ENCODE measurements at regions not wholly inside any gene's neighbourhood (a gene's known extent, or its start where the extent isn't known, plus 50 kb on each side); places are given as distances from the start of the nearest gene placed in this dataset.
"Not testable (repeated sequence)": the region's sequence is repeated elsewhere in the genome, so short reads cannot be mapped to it uniquely, and the experiment has no call there.

DNA sequence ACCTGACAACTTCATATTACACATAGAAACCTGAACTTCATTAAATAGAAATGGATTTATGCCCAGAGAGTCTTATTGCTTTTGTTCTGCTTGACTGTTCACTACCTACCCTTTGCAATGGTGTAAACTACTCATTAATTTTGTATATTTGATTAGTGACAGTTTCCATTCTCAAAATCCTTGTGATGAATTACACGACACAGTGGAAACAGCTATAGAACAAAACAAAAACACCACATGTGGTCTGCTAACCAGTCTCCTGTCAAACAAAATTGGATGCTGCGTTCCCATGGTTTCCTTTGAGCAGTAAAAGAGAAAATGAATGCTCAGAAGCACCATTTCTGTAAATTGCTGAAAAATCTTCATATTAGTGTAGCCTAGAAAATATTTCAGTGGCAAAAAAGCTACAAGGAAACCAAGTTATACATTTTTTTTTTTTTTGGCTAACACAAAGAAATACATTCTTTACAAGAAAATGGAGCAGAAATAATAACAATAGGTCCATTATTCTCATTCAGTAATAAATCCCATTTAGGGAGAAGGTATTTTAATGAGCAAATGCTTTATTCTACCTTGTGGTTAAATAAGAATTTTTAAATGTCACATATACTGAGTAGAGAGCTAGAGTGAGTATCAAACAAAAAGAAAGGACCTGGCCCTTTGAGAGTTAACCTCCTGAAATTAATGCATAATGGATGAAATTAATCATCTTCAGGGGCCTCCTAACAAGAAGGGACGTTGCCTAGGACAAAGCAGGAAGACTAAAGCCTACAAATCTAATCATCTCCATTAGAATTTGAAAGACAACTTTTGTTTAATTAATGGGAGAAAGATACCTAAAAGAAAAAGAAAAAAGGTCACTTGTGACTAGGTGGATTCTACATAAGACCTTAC lies 355.1 kb upstream of the ZC3H15 start:
- Mint-ChIP-seq H3K27me3 (ENCODE audit: low read depth) (no peaks in the 10 kb centered on the region), H3K9me3 (no peaks in the 10 kb centered on the region), H3K27ac (no peak overlapping the region), H3K4me3 (no peak overlapping the region), H3K36me3 (ENCODE audit: low read depth) (no peaks in the 10 kb centered on the region), H3K4me1 (ENCODE audit: low read depth) (no peaks in the 10 kb centered on the region)

DNA sequence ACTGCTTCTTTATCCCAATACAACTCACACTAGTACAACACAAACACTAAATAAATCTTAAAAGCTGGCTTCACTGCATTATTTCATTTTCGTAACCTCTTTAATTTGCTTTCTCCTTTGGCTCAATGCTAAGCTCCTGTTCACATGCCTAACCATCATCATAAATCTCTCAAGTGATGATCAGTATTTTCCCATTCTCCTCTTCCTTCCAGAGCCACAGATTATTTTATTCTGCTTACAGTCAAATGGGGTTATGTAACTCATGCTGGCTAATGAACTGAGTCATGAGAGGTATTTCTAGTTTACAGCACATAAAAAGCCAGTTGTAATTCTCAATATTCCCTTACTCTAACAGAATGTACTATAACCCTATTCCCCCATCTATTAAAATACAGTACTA lies 350.4 kb upstream of the ZC3H15 start:
- no peak overlapping the region for H3K27ac Mint-ChIP-seq

GRCh38 chr2:186136860-186137259 lies 349.2 kb upstream of the ZC3H15 start:
- Mint-ChIP-seq H3K27me3 (ENCODE audit: low read depth) (no peaks in the 10 kb centered on the region), H3K27ac (no peak overlapping the region), H3K36me3 (ENCODE audit: low read depth) (no peaks in the 10 kb centered on the region)

More for the DNA sequence above, 350.4 kb upstream of the ZC3H15 start:
- no peaks in the 10 kb centered on the region for H3K36me3 Mint-ChIP-seq (ENCODE audit: low read depth)
- H3K4me1 Mint-ChIP-seq (ENCODE audit: low read depth) = no peaks in the 10 kb centered on the region
- H3K4me3 Mint-ChIP-seq = no peak overlapping the region
- H3K9me3 Mint-ChIP-seq = no peaks in the 10 kb centered on the region
- no peaks in the 10 kb centered on the region for H3K27me3 Mint-ChIP-seq (ENCODE audit: low read depth)

GRCh38 chr2:186138845-186139244 lies 347.2 kb upstream of the ZC3H15 start:
- H3K27me3 Mint-ChIP-seq (ENCODE audit: low read depth) = no peaks in the 10 kb centered on the region
- H3K9me3 Mint-ChIP-seq = no peaks in the 10 kb centered on the region
- H3K4me1 Mint-ChIP-seq (ENCODE audit: low read depth) = no peaks in the 10 kb centered on the region
- H3K36me3 Mint-ChIP-seq (ENCODE audit: low read depth) = no peaks in the 10 kb centered on the region
- H3K27ac Mint-ChIP-seq = no peak overlapping the region
- no peak overlapping the region for H3K4me3 Mint-ChIP-seq

More at GRCh38 chr2:186136860-186137259, 349.2 kb upstream of the ZC3H15 start:
- no peaks in the 10 kb centered on the region for H3K4me1 Mint-ChIP-seq (ENCODE audit: low read depth)
- H3K9me3 Mint-ChIP-seq = no peaks in the 10 kb centered on the region
- H3K4me3 Mint-ChIP-seq = no peak overlapping the region

DNA sequence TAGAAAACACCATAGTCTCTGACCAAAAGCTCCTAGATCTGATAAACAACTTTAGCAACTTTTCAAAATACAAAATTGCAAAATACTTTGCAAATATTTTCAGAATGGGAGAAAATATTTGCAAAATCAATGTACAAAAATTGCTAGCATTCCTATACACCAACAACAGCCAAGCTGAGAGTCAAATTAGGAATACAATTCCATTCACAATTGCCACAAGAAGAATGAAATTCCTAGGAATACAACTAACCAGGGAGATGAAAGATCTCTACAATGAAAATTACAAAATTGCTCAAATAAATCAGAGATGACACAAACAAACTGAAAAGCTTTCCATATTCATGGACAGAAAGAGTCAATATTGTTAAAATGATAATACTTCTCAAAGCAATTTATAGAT lies 327.0 kb upstream of the ZC3H15 start:
- Mint-ChIP-seq H3K4me3 (no peak overlapping the region), H3K27me3 (ENCODE audit: low read depth) (no peaks in the 10 kb centered on the region), H3K9me3 (peaks cover 20% of the 10 kb centered on the region), H3K36me3 (ENCODE audit: low read depth) (no peaks in the 10 kb centered on the region), H3K4me1 (ENCODE audit: low read depth) (no peaks in the 10 kb centered on the region), H3K27ac (no peak overlapping the region)

GRCh38 chr2:186164325-186164724 lies 321.7 kb upstream of the ZC3H15 start:
- no peaks in the 10 kb centered on the region for H3K27me3 Mint-ChIP-seq (ENCODE audit: low read depth)
- H3K4me3 Mint-ChIP-seq = no peak overlapping the region
- H3K9me3 Mint-ChIP-seq = peaks cover 8% of the 10 kb centered on the region
- H3K36me3 Mint-ChIP-seq (ENCODE audit: low read depth) = no peaks in the 10 kb centered on the region
- no peak overlapping the region for H3K27ac Mint-ChIP-seq
- no peaks in the 10 kb centered on the region for H3K4me1 Mint-ChIP-seq (ENCODE audit: low read depth)

GRCh38 chr2:186170693-186171092 lies 315.4 kb upstream of the ZC3H15 start:
- Mint-ChIP-seq H3K4me1 (ENCODE audit: low read depth) (no peaks in the 10 kb centered on the region), H3K27me3 (ENCODE audit: low read depth) (no peaks in the 10 kb centered on the region)

GRCh38 chr2:186181625-186182024 lies 304.4 kb upstream of the ZC3H15 start:
- H3K4me3 Mint-ChIP-seq = no peak overlapping the region
- no peak overlapping the region for H3K27ac Mint-ChIP-seq
- no peaks in the 10 kb centered on the region for H3K36me3 Mint-ChIP-seq (ENCODE audit: low read depth)
- no peaks in the 10 kb centered on the region for H3K27me3 Mint-ChIP-seq (ENCODE audit: low read depth)
- no peaks in the 10 kb centered on the region for H3K9me3 Mint-ChIP-seq
- H3K4me1 Mint-ChIP-seq (ENCODE audit: low read depth) = no peaks in the 10 kb centered on the region

More at GRCh38 chr2:186170693-186171092, 315.4 kb upstream of the ZC3H15 start:
- no peak overlapping the region for H3K4me3 Mint-ChIP-seq
- no peak overlapping the region for H3K27ac Mint-ChIP-seq
- no peaks in the 10 kb centered on the region for H3K9me3 Mint-ChIP-seq
- no peaks in the 10 kb centered on the region for H3K36me3 Mint-ChIP-seq (ENCODE audit: low read depth)

DNA sequence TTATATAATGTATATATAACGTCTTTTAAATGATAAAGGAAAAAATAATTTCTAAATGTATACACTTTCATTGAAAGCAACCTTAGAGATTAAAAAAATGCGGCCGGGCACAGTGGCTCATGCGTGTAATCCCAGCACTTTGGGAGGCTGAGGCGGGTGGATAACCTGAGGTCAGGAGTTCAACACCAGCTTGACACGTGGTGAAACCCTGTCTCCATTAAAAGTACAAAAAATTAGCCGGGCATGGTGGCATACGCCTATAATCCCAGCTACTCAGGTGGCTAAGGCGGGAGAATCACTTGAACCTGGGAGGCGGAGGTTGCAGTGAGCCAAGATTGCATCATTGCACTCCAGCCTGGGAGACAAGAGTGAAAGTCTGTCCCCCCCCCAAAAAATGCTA lies 303.7 kb upstream of the ZC3H15 start:
- not testable (repeated sequence) for H3K27me3 Mint-ChIP-seq (ENCODE audit: low read depth); H3K36me3 Mint-ChIP-seq (ENCODE audit: low read depth); H3K27ac Mint-ChIP-seq; H3K9me3 Mint-ChIP-seq; H3K4me1 Mint-ChIP-seq (ENCODE audit: low read depth); H3K4me3 Mint-ChIP-seq

DNA sequence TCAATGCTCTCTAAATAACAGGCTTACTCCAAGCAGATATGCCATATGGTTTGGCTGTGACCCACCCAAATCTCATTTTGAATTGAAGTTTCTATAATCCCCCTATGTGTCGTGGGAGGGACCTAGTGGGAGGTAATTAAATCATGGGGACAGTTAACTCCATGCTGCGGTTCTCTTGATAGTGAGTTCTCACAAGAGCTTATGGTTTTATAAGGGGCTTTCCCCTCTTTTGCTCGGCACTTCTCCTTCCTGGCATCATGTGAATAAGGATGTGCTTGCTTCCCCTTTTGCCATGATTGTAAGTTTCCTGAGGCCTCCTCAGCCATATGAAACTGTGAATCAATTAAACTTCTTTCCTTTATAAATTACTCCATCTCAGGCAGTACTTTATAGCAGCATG lies 302.7 kb upstream of the ZC3H15 start:
- Mint-ChIP-seq H3K36me3 (ENCODE audit: low read depth) (no peaks in the 10 kb centered on the region), H3K4me3 (no peak overlapping the region), H3K9me3 (no peaks in the 10 kb centered on the region), H3K4me1 (ENCODE audit: low read depth) (no peaks in the 10 kb centered on the region), H3K27ac (no peak overlapping the region), H3K27me3 (ENCODE audit: low read depth) (no peaks in the 10 kb centered on the region)

DNA sequence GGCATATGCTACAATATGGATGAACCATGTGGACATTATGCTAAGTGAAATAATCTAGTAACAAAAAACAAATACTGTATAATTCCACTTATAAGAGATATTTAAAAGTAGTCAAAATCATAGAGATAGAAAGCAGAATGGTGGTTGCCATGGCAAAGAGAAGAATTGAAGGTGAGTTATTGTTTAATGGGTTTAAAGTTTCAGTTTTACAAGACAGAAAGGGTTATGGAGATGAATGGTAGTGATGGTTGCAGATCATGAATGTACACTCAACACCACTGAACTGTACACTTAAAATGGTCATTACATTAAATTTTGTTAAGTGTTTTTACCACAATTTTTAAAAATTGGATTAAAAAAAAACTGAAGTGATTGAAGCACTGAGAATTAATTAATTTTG lies 298.2 kb upstream of the ZC3H15 start:
- Mint-ChIP-seq H3K36me3 (ENCODE audit: low read depth) (no peaks in the 10 kb centered on the region), H3K27me3 (ENCODE audit: low read depth) (no peaks in the 10 kb centered on the region)

DNA sequence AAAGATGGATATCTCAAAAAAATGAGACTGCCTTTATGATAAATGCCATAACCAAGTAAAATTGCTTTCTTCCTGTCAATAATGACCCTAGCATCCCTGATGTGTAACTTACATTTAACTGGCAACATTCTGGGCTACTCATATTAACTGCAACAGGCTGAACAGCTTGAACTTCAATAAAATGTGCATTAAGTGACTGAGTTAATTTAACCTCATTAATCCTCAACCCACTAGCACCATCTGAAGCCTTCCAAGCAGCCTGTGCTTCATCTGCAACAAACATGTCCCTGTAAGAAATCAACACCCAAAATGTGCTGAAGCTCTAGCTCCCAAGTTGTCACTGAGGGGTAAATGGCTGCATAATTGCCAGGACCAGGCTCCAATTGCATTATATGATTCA lies 296.2 kb upstream of the ZC3H15 start:
- Mint-ChIP-seq H3K9me3 (no peaks in the 10 kb centered on the region), H3K4me3 (no peak overlapping the region), H3K36me3 (ENCODE audit: low read depth) (no peaks in the 10 kb centered on the region), H3K27ac (no peak overlapping the region), H3K4me1 (ENCODE audit: low read depth) (no peaks in the 10 kb centered on the region), H3K27me3 (ENCODE audit: low read depth) (no peaks in the 10 kb centered on the region)

More for the DNA sequence above, 298.2 kb upstream of the ZC3H15 start:
- Mint-ChIP-seq H3K4me3 (no peak overlapping the region), H3K4me1 (ENCODE audit: low read depth) (no peaks in the 10 kb centered on the region), H3K9me3 (no peaks in the 10 kb centered on the region), H3K27ac (no peak overlapping the region)

DNA sequence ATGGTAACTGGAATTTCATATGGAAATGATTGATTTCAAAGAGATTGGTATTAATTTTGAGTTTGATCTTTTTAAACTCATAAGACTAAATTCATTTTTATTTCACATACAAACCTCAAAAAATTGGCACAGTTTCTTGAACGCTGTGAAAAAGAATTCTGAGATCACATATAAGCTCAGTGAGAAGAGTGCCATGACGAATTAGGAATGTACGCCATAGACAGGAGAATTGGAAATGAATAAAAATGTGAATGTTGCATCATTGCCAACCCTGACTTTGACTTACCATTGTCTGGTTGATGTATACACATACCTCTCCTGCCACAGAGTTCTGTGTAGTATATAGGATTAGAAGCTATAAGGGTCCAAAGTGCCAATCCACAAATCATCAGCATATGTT lies 290.4 kb upstream of the ZC3H15 start:
- Mint-ChIP-seq H3K4me3 (no peak overlapping the region), H3K9me3 (no peaks in the 10 kb centered on the region), H3K4me1 (ENCODE audit: low read depth) (no peaks in the 10 kb centered on the region), H3K27ac (no peak overlapping the region), H3K36me3 (ENCODE audit: low read depth) (no peaks in the 10 kb centered on the region), H3K27me3 (ENCODE audit: low read depth) (no peaks in the 10 kb centered on the region)

DNA sequence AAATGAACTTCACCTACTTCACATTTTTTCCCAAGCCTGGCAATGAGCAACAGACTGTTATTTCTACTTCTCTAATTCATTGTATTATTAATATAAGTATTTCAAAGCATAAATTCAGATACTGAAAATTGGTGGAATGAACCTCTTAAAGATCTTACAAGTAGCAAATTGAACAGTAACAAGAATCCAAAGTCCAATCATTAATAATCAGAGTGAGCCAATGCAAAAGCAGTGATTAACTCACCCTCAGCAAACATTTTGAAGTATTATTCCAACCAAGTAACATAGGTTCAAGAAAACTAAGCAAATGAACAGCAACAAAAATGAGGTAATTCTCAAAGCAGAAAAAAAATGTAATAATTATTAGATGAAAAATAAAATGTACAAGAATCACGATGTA lies 288.1 kb upstream of the ZC3H15 start:
- Mint-ChIP-seq H3K9me3 (no peaks in the 10 kb centered on the region), H3K4me3 (no peak overlapping the region), H3K27ac (no peak overlapping the region), H3K36me3 (ENCODE audit: low read depth) (no peaks in the 10 kb centered on the region), H3K27me3 (ENCODE audit: low read depth) (no peaks in the 10 kb centered on the region), H3K4me1 (ENCODE audit: low read depth) (no peaks in the 10 kb centered on the region)

- Mint-ChIP-seq H3K4me3 (no peak overlapping the region), H3K4me1 (ENCODE audit: low read depth) (no peaks in the 10 kb centered on the region), H3K36me3 (ENCODE audit: low read depth) (no peaks in the 10 kb centered on the region), H3K9me3 (no peaks in the 10 kb centered on the region), H3K27ac (no peak overlapping the region), H3K27me3 (ENCODE audit: low read depth) (no peaks in the 10 kb centered on the region)
Observed at GRCh38 chr2:186199029-186199428, 287.0 kb upstream of the ZC3H15 start.

Measured in T-helper 1 cell treated with Interleukin-12 subunit alpha and Interleukin-12 subunit beta and Interleukin-4 antibody, amounts not matched to agents 30 μg/mL and 1 μg/mL, for 36 hours (primary cell).